OCI-LY1 (cell line): ENCODE measurements at regions not wholly inside any gene's neighbourhood (a gene's known extent, or its start where the extent isn't known, plus 50 kb on each side); places are given as distances from the start of the nearest gene placed in this dataset.

Experiments used
- EZH2 ChIP-seq: fragments of 200-600 bp; sonication (generic), shearing (Covaris generic); IDR thresholded peaks from 2 replicates; pipeline ENCODE4 v1.8.0; 2017; ENCODE audit warnings: borderline replicate concordance, mixed run types, mild to moderate bottlenecking, antibody characterized with exemption, low read length, moderate library complexity, mixed read lengths
- TF ChIP-seq, protein P1 (sequence below): fragments of 200-600 bp; sonication (generic), shearing (Covaris generic); IDR thresholded peaks from 2 replicates; pipeline ENCODE4 v1.5.1; 2017; ENCODE audit warnings: mild to moderate bottlenecking, antibody characterized with exemption, low read length, moderate library complexity, mixed read lengths

DNA sequence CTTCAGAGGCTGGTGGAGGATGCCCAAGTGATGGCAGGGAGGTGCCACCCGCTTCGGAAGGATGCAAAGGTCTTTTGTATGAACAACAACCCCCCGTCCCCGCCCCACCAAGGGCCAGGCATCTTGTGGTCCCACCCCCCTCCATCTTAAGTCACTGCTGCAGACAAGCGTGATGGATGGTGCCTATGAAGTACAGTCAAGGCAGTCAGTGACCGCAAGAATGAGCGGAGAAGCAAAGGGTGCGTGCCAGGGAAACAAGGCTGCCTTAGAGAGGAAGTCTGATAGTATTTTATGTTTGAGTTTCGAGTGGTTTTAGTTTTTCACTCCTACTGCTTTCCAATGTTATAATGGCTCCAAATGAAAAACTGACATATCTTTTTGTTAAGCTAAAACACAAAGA, 68.7 kb upstream of the GPM6B start:
- TF ChIP-seq, protein P1, sequence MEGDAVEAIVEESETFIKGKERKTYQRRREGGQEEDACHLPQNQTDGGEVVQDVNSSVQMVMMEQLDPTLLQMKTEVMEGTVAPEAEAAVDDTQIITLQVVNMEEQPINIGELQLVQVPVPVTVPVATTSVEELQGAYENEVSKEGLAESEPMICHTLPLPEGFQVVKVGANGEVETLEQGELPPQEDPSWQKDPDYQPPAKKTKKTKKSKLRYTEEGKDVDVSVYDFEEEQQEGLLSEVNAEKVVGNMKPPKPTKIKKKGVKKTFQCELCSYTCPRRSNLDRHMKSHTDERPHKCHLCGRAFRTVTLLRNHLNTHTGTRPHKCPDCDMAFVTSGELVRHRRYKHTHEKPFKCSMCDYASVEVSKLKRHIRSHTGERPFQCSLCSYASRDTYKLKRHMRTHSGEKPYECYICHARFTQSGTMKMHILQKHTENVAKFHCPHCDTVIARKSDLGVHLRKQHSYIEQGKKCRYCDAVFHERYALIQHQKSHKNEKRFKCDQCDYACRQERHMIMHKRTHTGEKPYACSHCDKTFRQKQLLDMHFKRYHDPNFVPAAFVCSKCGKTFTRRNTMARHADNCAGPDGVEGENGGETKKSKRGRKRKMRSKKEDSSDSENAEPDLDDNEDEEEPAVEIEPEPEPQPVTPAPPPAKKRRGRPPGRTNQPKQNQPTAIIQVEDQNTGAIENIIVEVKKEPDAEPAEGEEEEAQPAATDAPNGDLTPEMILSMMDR = no peak
- no peak for TF ChIP-seq EZH2
